Mucosa of descending colon (tissue), 3 donors: ENCODE measurements at regions not wholly inside any gene's neighbourhood (a gene's known extent, or its start where the extent isn't known, plus 50 kb on each side); places are given as distances from the start of the nearest gene placed in this dataset.

ENCODE experiments used
- ATAC-seq: fragments of 200-7000 bp; cut with Tn5 transposase; one replicate; pipeline ENCODE4 v1.9.1; 2020; ENCODE audit warnings: mild to moderate bottlenecking, moderate library complexity
- DNase-seq, 3 donors: peaks; one replicate each; pipeline ENCODE4 v3.0.0-alpha.2; 2020
- H3K36me3 ChIP-seq: fragments of 200-600 bp; one replicate; pipeline ENCODE4 v1.8.0; 2021; ENCODE audit warnings: low read depth, mild to moderate bottlenecking
- H3K4me1 ChIP-seq: fragments of 200-600 bp; one replicate; pipeline ENCODE4 v1.8.0; 2021; ENCODE audit warnings: low read depth, mild to moderate bottlenecking
- H3K4me3 ChIP-seq: fragments of 200-600 bp; one replicate; pipeline ENCODE4 v1.8.0; 2021; ENCODE audit warnings: mild to moderate bottlenecking
- H3K9me3 ChIP-seq: fragments of 200-600 bp; one replicate; pipeline ENCODE4 v1.8.0; 2021; ENCODE audit warnings: mild to moderate bottlenecking
- CTCF ChIP-seq: fragments of 200-600 bp; IDR thresholded peaks from one replicate; pipeline ENCODE4 v1.8.0; 2022; ENCODE audit warnings: antibody characterized with exemption, mild to moderate bottlenecking
- intact Hi-C, 2 donors: fragments of 100-400 bp; cut with DNase I in 1 of 2; cut with micrococcal nuclease in 1 of 2; formaldehyde crosslinking; loops; one replicate each; pipeline versions ENCODE4 v1.11.0 to v1.11.1; 2022; cut with DNase I, micrococcal nuclease
- donor health status: DM: no; HTN: no; CAD: no; lungs with moderate emphysema.
- donor health status: DM: no; HTN: no; CAD: no.
- donor health status: DM: no; HTN: yes; CAD: no.

GRCh38 chr2:21585881-21586280 lies 462.1 kb downstream of the TDRD15 start:
- intact Hi-C loops, result no loop called here
- H3K36me3 ChIP-seq, result no peaks in the 10 kb centered on the region
- no peak for TF ChIP-seq CTCF
- no peaks in the 10 kb centered on the region for H3K9me3 ChIP-seq
- ATAC-seq (no peak), DNase-seq (no peak)
- no peaks in the 10 kb centered on the region for H3K4me1 ChIP-seq
- H3K4me3 ChIP-seq, result no peak overlapping the region

- ATAC-seq (no peak), DNase-seq (no peak)
- no peaks in the 10 kb centered on the region for H3K4me1 ChIP-seq
- no peaks in the 10 kb centered on the region for H3K36me3 ChIP-seq
- no peak overlapping the region for H3K4me3 ChIP-seq
- no peak for TF ChIP-seq CTCF
- intact Hi-C loops, result no loop called here
- H3K9me3 ChIP-seq, result no peaks in the 10 kb centered on the region
Observed at GRCh38 chr2:21590026-21590690, 466.4 kb downstream of the TDRD15 start.

GRCh38 chr2:21591926-21592325 lies 468.2 kb downstream of the TDRD15 start:
- ATAC-seq (no peak), DNase-seq (no peak)
- Histone ChIP-seq H3K36me3 (no peaks in the 10 kb centered on the region), H3K4me3 (no peak overlapping the region), H3K9me3 (no peaks in the 10 kb centered on the region), H3K4me1 (no peaks in the 10 kb centered on the region)
- intact Hi-C loops, result no loop called here
- TF ChIP-seq CTCF, result no peak

GRCh38 chr2:21599417-21599816 lies 475.6 kb downstream of the TDRD15 start:
- no peak overlapping the region for H3K4me3 ChIP-seq
- no peak for ATAC-seq
- no peak for DNase-seq
- H3K36me3 ChIP-seq, result no peaks in the 10 kb centered on the region
- no peaks in the 10 kb centered on the region for H3K4me1 ChIP-seq
- no peak for TF ChIP-seq CTCF
- H3K9me3 ChIP-seq, result no peaks in the 10 kb centered on the region
- intact Hi-C loops, result no loop called here

- H3K4me1 ChIP-seq, result no peaks in the 10 kb centered on the region
- DNase-seq, result no peak
- no peak overlapping the region for H3K4me3 ChIP-seq
- intact Hi-C loops, result no loop called here
- TF ChIP-seq CTCF, result no peak
- H3K36me3 ChIP-seq, result no peaks in the 10 kb centered on the region
- no peak for ATAC-seq
- no peaks in the 10 kb centered on the region for H3K9me3 ChIP-seq
Observed at GRCh38 chr2:21602789-21603188, 479.0 kb downstream of the TDRD15 start.

- DNase-seq (no peak), ATAC-seq (no peak)
- Histone ChIP-seq H3K4me1 (no peaks in the 10 kb centered on the region), H3K9me3 (no peaks in the 10 kb centered on the region), H3K4me3 (no peak overlapping the region), H3K36me3 (no peaks in the 10 kb centered on the region)
- no peak for TF ChIP-seq CTCF
- intact Hi-C loops, result no loop called here
Observed at GRCh38 chr2:21607572-21607971, 483.8 kb downstream of the TDRD15 start.
